Activated CD8-positive, alpha-beta memory T cell treated with anti-CD3 and anti-CD28 coated beads, Interleukin-2, amount 10 ng/mL, durations not matched to agents 7 days and 5 days (primary cell): ENCODE measurements at regions not wholly inside any gene's neighbourhood (a gene's known extent, or its start where the extent isn't known, plus 50 kb on each side); places are given as distances from the start of the nearest gene placed in this dataset.
A peak's percentile ranks its signal among the peaks of the same experiment; 100 is the strongest.
"Not testable (repeated sequence)": the region's sequence is repeated elsewhere in the genome, so short reads cannot be mapped to it uniquely, and the experiment has no call there.

Experiments used
- ATAC-seq: fragments of 150-1000 bp; cut with Tn5 transposase; one replicate; pipeline ENCODE4 v1.10.0; 2021; ENCODE audit warnings: moderate library complexity
- CTCF ChIA-PET: fragments of 350-600 bp; sonication (Branson Sonifier 250); formaldehyde crosslinking; loops from one replicate; lab custom pipeline; 2021; ENCODE audit warnings: antibody characterized with exemption; lab: Charles Lee
- DNase-seq: peaks from one replicate; pipeline ENCODE4 v3.0.0-alpha.2; 2020
- H3K27ac Mint-ChIP-seq: one replicate; pipeline ENCODE4 v1.8.0; 2021; ENCODE audit warnings: mild to moderate bottlenecking, mixed read lengths
- H3K27me3 Mint-ChIP-seq: one replicate; pipeline ENCODE4 v1.8.0; 2021; ENCODE audit warnings: mixed read lengths
- H3K36me3 Mint-ChIP-seq: one replicate; pipeline ENCODE4 v1.8.0; 2021; ENCODE audit warnings: mild to moderate bottlenecking, mixed read lengths
- H3K4me1 Mint-ChIP-seq: one replicate; pipeline ENCODE4 v1.8.0; 2021; ENCODE audit warnings: mixed read lengths
- H3K4me3 Mint-ChIP-seq: one replicate; pipeline ENCODE4 v1.8.0; 2021; ENCODE audit warnings: mild to moderate bottlenecking, moderate library complexity, mixed read lengths
- H3K9me3 Mint-ChIP-seq: one replicate; pipeline ENCODE4 v1.8.0; 2022; ENCODE audit warnings: low read depth, mixed read lengths

GRCh38 chr2:111525026-111525425, 359.0 kb downstream of the ANAPC1 start:
- CTCF ChIA-PET, DNase-seq: not testable (repeated sequence)

GRCh38 chr2:111526041-111526639, 357.9 kb downstream of the ANAPC1 start:
- not testable (repeated sequence) for H3K4me3 Mint-ChIP-seq

More at GRCh38 chr2:111525026-111525425, 359.0 kb downstream of the ANAPC1 start:
- not testable (repeated sequence) for H3K4me3 Mint-ChIP-seq, H3K9me3 Mint-ChIP-seq, H3K36me3 Mint-ChIP-seq, ATAC-seq, H3K27ac Mint-ChIP-seq
- Mint-ChIP-seq H3K27me3 (peaks cover 22% of the 10 kb centered on the region), H3K4me1 (peaks cover 32% of the 10 kb centered on the region)

GRCh38 chr2:111527707-111528400, 356.1 kb downstream of the ANAPC1 start:
- H3K27me3 Mint-ChIP-seq, CTCF ChIA-PET, DNase-seq, H3K4me3 Mint-ChIP-seq, H3K9me3 Mint-ChIP-seq, H3K36me3 Mint-ChIP-seq: not testable (repeated sequence)
- H3K27ac Mint-ChIP-seq: peak overlapping the region; percentile 37
- ATAC-seq: peak; percentile 72
- peaks cover 41% of the 10 kb centered on the region for H3K4me1 Mint-ChIP-seq

More at GRCh38 chr2:111526041-111526639, 357.9 kb downstream of the ANAPC1 start:
- H3K27ac Mint-ChIP-seq, CTCF ChIA-PET, H3K9me3 Mint-ChIP-seq, ATAC-seq, H3K36me3 Mint-ChIP-seq, DNase-seq: not testable (repeated sequence)
- H3K27me3 Mint-ChIP-seq: peaks cover 18% of the 10 kb centered on the region
- peaks cover 37% of the 10 kb centered on the region for H3K4me1 Mint-ChIP-seq

GRCh38 chr2:111529022-111529421, 355.0 kb downstream of the ANAPC1 start:
- CTCF ChIA-PET, DNase-seq, H3K27ac Mint-ChIP-seq, ATAC-seq, H3K27me3 Mint-ChIP-seq, H3K4me3 Mint-ChIP-seq, H3K9me3 Mint-ChIP-seq, H3K36me3 Mint-ChIP-seq: not testable (repeated sequence)
- peaks cover 40% of the 10 kb centered on the region for H3K4me1 Mint-ChIP-seq

GRCh38 chr2:111530239-111530965, 353.6 kb downstream of the ANAPC1 start:
- H3K4me3 Mint-ChIP-seq, CTCF ChIA-PET, DNase-seq, H3K9me3 Mint-ChIP-seq, H3K36me3 Mint-ChIP-seq, ATAC-seq, H3K27me3 Mint-ChIP-seq: not testable (repeated sequence)
- H3K4me1 Mint-ChIP-seq: peaks cover 44% of the 10 kb centered on the region
- peak overlapping the region; percentile 81 for H3K27ac Mint-ChIP-seq

- H3K27ac Mint-ChIP-seq: peak overlapping the region; percentile 95
- peaks cover 65% of the 10 kb centered on the region for H3K4me1 Mint-ChIP-seq
- peak overlapping the region; percentile 18 for H3K4me3 Mint-ChIP-seq
- CTCF ChIA-PET, H3K27me3 Mint-ChIP-seq, H3K9me3 Mint-ChIP-seq: not testable (repeated sequence)
- peak; percentile 59 for ATAC-seq
- H3K36me3 Mint-ChIP-seq: peaks cover 26% of the 10 kb centered on the region
- DNase-seq: peak; percentile 64
Measured at GRCh38 chr2:111532682-111533556, 351.1 kb downstream of the ANAPC1 start.

GRCh38 chr2:111533557-111534247, 350.3 kb downstream of the ANAPC1 start:
- peak overlapping the region; percentile 95 for H3K27ac Mint-ChIP-seq
- CTCF ChIA-PET, H3K27me3 Mint-ChIP-seq, DNase-seq, H3K9me3 Mint-ChIP-seq: not testable (repeated sequence)
- ATAC-seq: peak; percentile 73
- peaks cover 61% of the 10 kb centered on the region for H3K4me1 Mint-ChIP-seq
- H3K36me3 Mint-ChIP-seq: peaks cover 25% of the 10 kb centered on the region
- H3K4me3 Mint-ChIP-seq: peak overlapping the region; percentile 62

- Mint-ChIP-seq H3K36me3 (peaks cover 25% of the 10 kb centered on the region), H3K4me1 (peaks cover 55% of the 10 kb centered on the region), H3K27ac (peak overlapping the region; percentile 96), H3K27me3 (no peaks in the 10 kb centered on the region), H3K4me3 (peak overlapping the region; percentile 59), H3K9me3 (no peaks in the 10 kb centered on the region)
- peak; percentile 58 for DNase-seq
- no peak for ATAC-seq
- CTCF ChIA-PET: interaction anchor here (1.6 kb wide), 1 partner anchor 166 kb away, joined by 3 read pairs; no protein-coding TSS in a partner anchor
Measured at GRCh38 chr2:111534910-111535352, 349.1 kb downstream of the ANAPC1 start.

GRCh38 chr2:111535404-111535803, 348.6 kb downstream of the ANAPC1 start:
- H3K4me1 Mint-ChIP-seq: peaks cover 52% of the 10 kb centered on the region
- H3K36me3 Mint-ChIP-seq: peaks cover 25% of the 10 kb centered on the region
- no peaks in the 10 kb centered on the region for H3K27me3 Mint-ChIP-seq
- CTCF ChIA-PET: interaction anchor here (1.6 kb wide), 1 partner anchor 166 kb away, joined by 3 read pairs; no protein-coding TSS in a partner anchor
- ATAC-seq (no peak), DNase-seq (no peak)
- no peaks in the 10 kb centered on the region for H3K9me3 Mint-ChIP-seq
- peak overlapping the region; percentile 96 for H3K27ac Mint-ChIP-seq
- H3K4me3 Mint-ChIP-seq: no peak overlapping the region

- CTCF ChIA-PET: interaction anchor here (1.2 to 1.6 kb wide), 2 partner anchors 162 to 164 kb away, joined by 4 to 5 read pairs; no protein-coding TSS in a partner anchor
- ATAC-seq (peak; percentile 5), DNase-seq (peak; percentile 80)
- peak overlapping the region; percentile 71 for H3K27ac Mint-ChIP-seq
- peak overlapping the region; percentile 19 for H3K4me3 Mint-ChIP-seq
- no peaks in the 10 kb centered on the region for H3K27me3 Mint-ChIP-seq
- H3K9me3 Mint-ChIP-seq: no peaks in the 10 kb centered on the region
- peaks cover 25% of the 10 kb centered on the region for H3K36me3 Mint-ChIP-seq
- H3K4me1 Mint-ChIP-seq: peaks cover 47% of the 10 kb centered on the region
Measured at GRCh38 chr2:111537078-111537655, 346.8 kb downstream of the ANAPC1 start.

- H3K27me3 Mint-ChIP-seq, H3K4me3 Mint-ChIP-seq, CTCF ChIA-PET, H3K27ac Mint-ChIP-seq, ATAC-seq, DNase-seq, H3K9me3 Mint-ChIP-seq: not testable (repeated sequence)
- peaks cover 29% of the 10 kb centered on the region for H3K4me1 Mint-ChIP-seq
- peaks cover 24% of the 10 kb centered on the region for H3K36me3 Mint-ChIP-seq
Measured at GRCh38 chr2:111539991-111540390, 344.0 kb downstream of the ANAPC1 start.
